ENCODE measurements at regions not wholly inside any gene's neighbourhood (a gene's known extent, or its start where the extent isn't known, plus 50 kb on each side); places are given as distances from the start of the nearest gene placed in this dataset.

DNA sequence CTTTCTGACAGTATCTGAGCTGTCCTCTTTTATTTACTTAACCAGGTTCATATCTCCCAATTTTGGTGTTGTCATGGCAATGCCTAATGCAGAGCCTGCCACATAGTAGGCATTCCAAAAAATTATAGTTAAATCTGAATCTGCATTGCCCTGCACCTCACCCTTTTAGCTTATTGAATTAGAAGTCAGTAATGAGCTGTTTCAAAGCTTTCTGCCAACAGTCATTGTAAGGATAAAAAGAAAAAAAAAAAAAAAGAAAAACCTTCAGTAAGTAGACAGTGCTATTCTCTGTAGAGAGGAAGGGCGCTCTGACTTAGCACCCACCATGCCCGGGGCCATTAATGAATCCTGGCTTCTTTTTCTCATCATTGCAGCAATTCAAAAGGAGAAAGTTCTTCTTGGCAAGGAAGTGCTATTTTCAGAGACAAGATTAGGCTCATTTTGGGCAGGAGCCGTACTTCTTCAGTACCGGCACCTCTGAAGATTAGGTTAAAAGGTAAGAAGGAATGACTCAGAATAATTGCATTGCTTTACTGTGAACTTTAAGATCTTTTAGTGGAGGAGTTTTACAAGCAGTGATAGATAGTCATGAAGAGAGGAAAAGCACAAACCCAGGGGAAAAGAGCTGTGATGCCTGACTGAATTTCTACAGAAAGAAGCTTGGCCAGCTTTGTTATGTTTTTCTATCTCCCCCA is 2041.2 kb upstream of the PIK3C3 start:
- DNase-seq = no peak

DNA sequence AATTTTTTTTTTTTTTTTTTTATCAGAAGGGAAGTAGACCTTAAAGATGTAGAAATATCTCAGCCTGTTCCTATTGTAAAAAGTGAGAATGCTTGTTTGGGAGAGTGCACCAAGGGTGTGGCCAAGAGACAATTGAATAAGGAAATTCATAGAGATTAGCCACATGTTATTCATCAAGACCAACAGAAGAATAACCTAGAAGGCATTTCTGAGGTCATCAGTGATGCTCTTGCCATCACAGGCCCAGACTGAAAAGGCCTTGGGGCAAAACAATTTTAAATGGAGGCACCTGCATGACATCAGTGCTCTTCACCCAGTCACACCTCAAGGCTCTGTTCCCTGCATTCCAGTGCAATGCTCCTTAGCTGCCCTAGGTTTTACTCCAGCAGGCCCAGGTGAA is 2043.3 kb upstream of the PIK3C3 start:
- DNase-seq = no peak

DNA sequence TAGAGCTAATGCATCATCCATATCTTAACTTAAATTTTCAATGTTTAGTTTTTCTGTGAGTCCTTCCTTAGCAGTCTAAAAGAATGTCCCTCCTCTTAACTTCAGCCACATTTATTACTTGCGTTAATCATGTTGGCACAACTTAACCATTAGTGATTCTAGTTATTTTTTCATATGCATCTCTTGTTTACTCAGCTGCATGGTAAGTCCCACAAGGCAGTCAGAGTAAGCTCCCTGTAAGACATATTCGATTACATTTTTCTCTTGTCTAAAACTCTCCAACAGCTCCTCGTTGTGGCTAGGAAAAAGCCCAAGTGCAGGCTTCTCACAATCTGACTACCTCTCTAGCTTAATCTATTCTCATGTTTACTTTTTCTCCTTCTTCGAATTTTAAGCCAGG is 2045.3 kb upstream of the PIK3C3 start:
- DNase-seq = no peak

DNA sequence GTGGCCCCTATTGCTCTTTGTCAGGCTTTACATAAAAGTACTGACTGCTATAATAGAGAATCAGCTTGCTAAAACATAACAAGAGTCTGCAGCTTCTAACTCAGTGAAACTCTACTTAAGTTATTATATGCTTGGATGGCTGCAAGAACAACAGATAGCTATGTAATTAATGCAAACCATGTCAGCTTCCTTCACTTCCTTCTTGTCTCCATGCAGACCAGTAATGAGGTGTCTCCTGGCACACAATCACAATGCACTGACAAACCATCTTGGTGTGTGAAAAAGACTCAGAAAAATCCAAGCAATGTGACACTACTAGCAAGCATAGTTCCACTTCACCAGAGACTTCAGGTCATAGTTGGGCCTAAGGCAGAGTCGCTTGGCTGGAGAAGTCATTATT is 2068.9 kb upstream of the PIK3C3 start:
- DNase-seq = no peak

DNA sequence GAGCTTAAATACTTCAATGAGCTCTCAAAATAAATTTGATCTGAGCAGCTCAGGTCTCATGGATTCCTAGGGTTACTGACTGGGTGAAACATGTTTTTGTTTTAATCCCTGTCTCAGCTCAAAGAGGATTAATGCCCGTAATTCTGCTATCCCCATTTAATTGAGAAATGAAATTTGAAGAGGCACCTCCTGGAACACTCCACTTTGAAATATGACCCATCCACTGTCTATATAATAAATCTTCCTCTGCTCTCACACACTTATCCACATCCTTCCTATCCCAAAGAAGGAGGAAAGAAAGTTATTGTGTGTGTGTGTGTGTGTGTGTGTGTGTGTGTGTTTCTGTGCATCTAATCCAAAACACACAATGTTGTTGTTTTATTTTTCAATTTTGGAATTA is 2082.4 kb upstream of the PIK3C3 start:
- DNase-seq = no peak

DNA sequence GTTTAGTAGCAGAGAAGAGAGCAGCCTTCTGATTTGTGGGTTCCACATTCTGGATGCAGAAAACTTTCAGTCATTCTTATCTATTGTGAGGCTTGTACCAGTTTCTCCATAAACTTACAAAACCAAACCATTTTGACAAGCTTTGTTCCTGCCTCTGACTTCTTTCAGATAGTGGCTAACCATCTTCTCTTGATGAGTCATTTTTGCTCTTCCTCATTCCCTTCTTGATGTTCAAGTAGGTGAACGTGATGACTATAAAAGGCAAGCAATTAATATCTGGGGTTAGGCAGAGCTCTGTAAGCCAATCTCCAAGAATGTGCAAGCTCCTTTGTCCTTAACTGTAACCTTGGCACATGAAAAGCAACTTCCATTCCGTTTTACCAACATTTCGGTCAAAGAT is 2083.1 kb upstream of the PIK3C3 start:
- DNase-seq = no peak

DNA sequence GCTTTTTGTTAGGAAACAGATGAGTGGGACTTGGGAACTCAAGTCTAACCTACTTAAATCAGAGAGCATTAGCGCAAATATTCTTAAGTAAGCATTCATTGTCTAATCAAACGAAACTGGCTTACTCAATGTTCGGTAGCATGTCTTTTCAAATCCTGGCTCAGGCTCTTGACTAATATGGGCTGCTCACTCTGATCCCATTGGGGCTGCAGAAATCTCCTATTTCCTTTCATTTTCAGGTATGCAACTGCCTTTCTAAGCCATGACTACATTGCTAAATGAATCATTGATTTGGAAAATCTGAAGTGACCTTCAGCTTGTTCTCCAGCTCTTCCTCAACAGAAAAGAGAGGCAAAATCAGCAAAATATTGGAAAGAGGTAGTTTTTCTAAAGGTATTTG is 2084.4 kb upstream of the PIK3C3 start:
- DNase-seq = no peak

DNA sequence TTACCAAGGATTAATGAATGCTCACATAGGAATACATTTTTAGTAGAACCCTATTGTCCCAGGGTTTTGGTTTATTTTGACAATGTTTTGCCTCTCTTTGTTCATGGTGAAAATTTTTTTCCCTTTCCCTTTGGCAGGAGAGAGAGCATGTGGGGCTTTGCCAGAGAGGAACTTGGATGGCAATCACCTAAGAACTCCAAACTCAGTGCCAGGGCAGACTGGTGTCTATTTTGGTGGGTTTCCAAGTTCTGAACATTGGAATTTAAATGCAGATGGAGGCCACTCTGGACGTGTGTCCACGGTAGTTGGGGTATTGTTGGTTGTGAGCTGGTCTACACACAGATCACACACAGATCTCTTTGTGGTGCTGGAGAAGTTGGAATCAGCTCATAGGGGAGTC is 2091.1 kb upstream of the PIK3C3 start:
- no peak for DNase-seq

DNA sequence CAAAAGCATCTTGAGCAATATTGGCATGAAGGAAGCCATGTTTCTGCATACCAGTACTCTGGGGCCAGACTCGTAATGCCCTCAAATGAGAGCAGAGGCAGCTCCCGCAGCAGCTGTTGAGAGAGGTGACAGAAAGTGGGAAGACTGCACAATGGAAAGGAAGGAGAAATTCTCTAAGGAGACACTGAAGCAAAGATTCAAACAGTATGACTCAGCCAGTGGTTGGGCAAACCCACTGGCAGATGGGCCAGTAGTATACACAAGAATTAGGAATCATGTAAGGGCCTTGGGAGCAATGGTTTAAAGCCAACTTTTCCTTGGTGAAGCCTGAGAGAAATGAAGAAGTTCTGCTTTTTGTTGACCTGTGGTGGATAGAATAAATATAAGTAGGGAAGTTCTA is 2092.7 kb upstream of the PIK3C3 start:
- DNase-seq = no peak

DNA sequence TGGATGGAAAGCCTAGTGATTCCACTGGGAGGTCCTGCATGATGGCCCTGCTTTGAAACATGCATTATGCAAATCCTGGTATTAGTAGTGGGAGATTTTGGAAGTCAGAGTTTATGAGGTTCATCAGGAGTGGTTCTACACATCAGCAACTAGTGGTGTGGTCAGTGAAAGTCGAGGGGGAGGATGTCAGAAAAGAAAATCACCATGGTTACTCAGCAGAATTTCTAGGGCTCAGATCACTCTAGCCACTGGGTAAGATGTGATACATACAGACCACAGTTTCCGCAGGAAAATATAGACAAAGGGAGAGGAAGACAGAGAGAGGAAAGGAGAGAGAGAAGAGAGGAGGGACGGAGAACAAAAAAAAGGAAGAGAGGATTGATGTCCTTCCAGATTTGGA is 2100.7 kb upstream of the PIK3C3 start:
- DNase-seq = no peak

DNA sequence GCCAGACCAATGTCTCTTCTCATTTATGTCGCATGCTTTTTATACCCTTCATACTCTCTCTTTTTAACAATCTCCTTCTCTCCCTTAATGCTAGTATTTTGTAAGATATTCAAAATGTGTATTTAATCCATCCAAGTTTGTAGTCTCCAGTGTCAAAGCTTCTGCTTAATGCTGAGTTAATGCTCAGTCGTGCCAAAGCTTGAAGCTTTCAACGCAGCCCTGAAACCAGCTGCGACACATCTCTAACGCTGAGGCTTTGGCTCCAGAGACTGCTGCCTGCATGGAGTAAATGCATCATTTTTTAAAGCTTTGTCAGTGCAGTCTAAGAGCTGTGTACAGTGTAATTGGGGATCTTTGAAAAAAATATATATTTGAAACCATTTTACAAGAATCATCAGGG is 2108.8 kb upstream of the PIK3C3 start:
- no peak for DNase-seq

DNA sequence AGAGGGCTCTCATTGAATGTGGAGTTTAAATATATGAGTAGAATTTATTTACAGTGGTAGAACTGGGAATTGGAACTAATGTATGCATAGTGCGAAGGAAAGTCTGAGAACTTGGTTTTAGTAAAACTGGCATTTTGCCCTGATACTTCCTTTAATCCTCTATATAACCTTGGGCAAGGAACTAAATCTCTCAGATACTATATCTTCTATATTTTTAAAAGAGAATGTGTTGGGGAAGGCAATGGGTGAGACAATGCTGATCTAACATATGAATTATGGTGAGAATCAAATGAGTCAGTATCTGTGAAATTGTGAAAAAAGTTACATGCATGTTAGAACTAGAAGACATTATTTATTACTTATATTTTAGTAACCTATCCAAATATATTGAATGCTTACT is 2109.4 kb upstream of the PIK3C3 start:
- DNase-seq = no peak

DNA sequence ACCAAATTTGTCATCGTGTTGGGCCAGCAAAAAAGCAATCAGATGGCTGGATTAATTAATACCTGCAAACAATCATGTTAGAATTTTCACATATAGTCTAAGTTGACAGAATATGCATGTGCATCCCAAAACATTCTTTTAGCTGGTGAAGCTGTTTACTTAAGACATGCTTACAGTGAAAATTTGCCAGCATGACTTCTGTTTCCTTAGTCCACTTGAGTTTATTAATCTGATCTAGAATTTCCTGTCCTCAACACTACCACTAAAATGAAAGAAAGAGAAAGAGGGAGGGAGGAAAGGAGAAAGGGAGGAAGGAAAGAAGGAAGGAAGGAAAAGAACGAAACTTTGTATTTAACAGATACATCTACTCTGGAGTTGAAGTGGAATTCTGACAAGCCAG is 2109.9 kb upstream of the PIK3C3 start:
- DNase-seq = no peak

DNA sequence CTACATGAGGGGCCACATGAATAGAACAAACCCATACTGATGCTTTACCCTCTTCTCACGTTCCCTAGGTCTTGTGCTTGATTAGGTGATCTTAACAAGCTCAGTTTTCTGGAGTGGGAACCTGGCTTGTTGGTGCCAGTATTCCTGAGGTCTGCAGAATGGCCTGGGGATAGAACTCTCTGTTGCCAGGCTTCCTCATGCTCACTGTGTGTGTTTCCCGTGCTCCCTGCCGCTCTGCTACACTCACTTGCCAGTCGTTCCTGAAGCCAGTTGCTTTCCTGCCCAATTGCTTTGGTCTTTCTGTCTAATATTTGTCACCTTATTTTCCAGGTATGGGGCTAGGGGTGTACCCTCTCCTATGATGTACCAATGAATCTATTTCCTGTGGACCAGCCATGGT is 2111.5 kb upstream of the PIK3C3 start:
- DNase-seq = no peak

DNA sequence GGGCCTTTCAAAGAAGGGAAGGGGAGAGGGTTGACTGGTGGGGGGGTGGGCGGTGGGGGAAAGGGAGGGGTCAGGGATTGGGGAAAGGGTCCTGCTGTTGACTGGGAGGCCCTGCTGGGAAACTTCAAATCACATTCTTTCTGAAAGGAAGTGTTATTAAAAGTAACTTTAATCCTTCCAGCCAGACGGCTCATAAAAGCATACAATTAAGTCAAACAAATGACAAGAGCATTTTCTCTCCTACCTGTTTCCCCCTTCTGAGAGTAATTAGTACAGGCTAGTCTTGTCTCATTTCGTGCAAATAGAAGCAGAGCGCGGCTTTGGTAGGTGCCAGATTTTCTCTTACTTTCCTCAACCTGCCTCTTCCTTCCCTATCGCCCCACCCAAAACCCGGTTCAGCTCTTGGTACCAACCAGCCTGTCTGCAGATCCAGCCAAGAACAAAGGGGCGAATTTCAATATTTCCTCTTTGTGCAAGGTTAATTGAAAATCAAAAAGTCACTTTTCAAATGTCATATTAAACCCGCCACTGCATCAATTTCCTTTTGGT is 2112.6 kb upstream of the PIK3C3 start:
- no peak for DNase-seq

DNA sequence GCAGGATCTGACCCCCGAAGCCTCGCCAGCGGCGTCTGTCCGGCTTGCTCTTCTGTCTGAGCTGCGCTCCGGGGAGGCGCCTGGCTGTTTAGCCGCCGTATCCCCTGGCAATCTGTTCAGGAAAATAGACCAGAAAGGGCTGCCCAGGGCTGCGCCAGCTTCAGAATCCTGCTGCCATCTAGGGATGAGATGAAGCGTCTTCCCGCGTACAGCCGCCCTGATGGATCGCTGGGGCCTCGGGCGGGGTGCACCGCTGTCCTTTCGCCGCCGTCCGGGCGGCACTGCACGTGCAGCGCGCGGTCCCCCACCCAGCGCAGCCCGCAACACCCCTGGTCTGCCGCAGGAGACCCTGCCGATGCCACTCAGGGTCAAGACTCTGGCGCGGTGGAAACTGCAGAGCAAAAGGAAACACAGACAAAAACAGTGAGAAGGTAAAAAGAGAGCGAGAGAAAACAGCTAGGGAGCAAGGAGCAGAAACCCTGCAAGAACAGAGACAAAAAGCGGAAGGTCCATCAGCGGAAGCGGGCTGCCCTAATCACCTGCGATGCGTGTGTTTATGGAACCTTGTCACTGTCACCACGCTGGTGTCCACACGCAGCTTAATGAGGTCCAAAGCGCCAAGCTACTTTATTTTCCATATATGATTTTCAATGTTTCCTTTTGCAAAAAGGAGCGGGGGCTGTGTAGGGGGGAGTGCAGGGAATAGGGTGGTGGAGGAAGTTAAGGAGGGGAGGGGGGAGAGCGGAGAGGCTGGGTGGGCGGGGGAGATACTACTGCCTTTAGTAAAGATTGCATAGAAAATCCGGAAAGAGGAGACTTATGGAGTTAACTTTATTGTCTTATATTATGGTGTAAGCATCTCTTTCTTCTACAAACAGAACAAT is 2113.3 kb upstream of the PIK3C3 start:
- no peak for DNase-seq

DNA sequence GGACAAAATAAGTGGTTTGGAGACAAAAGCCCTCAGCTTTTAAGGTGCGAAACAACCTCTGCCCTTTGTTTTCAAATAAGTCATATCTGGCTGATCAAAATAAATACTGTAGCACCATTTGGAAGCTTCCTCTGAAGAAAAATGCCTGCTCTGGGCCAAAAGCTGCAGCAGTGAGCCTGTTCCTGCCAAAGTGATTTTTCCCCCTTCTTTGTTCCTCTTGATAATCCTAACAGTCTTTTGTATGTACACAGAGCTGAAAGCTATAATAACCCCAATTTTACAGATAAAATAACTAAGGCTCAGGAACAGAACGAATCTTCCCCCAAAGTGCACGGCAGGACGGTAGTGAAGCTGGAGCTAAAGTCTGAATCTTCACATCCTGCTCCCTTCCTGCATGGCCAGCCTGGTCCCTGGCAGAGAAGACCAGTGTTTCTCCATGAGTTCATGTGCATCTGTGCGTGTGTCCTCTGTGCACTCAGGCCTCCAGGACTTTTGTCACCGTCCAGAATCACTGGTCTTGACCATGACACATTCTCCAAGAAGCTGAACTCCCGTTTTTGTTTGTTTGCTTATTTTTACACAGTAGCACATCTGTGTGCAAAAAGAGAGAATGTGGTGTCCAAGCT is 2114.1 kb upstream of the PIK3C3 start:
- no peak for DNase-seq

DNA sequence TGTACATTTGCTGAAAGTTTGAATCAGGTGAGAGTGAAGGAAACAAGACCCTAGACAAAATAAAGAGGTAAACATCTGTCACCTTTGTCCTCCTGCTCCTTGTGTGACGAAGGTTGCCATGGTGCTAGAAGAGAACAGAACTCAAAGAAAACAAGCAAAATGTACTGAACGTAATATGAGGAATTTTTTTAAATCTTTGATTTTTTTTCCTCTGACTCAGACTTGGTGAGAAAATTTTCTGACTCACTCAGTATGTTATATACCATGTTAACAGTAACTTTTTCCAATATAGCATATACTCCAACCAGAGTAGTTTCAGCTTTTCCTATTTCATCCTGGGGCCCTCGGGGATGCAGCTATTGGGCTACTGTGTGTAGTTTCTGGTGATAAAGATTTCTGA is 2114.6 kb upstream of the PIK3C3 start:
- no peak for DNase-seq

DNA sequence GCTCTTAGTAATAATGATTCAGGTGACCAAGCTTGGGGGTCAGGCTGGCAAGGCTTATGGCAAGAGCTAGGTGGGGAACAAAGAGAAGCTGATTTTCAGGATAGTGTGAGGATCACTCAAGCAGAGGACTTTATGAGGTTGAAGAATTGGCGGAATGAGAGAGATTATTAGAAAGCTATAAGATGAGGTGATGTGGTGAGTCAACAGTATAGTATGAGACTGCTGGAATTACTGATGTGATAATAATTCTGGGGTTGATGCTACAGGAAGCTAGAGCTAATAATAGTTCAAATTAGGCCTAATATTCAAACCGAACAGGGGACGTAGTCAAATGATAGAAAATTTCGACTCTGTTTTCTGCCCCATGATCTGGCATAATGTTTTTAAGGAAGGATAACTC is 2115.3 kb upstream of the PIK3C3 start:
- no peak for DNase-seq

DNA sequence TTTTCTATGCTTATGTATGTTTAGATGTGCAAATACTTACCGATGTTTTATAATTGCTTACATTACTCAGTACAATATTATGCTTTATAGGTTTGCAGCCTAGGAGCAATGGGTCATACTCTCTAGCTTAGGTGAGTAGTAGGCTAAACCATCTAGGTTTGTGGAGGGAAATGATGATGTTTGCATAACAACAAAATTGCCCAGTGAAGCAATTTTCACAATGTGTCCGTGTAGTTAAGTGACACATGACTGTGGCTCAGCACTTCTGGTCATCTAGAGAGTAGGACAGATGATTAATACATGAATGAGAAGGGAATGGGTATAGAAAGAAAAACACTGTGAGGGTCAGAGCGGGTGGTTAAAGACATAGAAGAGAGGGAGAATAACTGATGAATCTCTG is 2116.2 kb upstream of the PIK3C3 start:
- no peak for DNase-seq

DNA sequence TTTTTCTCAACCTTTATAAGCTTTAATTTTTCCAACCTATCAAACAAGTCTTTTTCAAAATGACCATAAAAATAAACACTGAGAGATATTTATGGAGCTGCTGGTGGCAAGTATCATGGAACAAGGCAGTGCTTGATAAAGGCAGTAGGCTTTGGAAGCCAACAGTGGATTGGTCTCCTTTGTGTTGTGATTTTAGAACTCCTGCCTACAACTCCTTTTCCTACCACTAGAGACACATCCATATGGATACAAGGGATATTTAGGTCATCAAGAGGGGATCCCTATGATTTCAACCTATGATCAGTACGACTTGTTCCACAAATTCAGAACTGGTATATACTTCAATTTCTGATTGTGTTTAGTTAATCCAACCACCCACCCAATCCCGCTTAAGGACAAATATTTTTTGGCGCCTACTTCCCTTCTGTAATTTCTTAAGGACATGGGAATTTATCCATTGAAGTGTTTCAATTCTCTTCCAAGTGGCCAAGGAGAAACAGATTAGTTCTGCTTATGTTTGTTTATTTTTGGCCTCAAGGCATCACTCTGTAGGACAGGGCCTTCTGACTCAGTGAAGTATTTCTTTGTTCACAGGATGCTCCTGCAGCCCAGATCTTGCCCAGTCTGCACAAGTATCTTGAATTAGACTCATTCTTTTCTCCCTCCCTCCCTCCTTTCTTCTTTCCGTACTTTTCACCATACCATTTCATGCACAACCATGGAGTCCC is 2119.6 kb upstream of the PIK3C3 start:
- DNase-seq = no peak

DNA sequence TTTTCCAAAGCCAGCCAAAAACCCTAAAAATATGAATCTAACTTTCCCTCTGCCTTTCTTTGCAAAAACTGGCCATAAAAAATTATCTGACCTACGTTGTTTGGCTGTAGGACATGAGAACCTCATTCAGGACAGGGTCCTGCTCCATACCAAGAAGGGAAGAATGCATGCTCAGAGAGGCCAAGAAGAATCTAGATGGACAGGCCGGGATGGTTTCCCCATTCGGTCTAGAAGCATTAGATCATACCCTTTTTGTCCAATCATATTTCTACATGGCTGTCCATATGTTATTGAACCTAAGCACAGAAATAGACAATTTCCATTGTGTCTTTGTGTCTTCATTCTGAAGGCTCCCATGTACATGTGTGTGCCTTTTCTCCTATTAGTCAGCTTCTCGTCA is 2120.4 kb upstream of the PIK3C3 start:
- no peak for DNase-seq

DNA sequence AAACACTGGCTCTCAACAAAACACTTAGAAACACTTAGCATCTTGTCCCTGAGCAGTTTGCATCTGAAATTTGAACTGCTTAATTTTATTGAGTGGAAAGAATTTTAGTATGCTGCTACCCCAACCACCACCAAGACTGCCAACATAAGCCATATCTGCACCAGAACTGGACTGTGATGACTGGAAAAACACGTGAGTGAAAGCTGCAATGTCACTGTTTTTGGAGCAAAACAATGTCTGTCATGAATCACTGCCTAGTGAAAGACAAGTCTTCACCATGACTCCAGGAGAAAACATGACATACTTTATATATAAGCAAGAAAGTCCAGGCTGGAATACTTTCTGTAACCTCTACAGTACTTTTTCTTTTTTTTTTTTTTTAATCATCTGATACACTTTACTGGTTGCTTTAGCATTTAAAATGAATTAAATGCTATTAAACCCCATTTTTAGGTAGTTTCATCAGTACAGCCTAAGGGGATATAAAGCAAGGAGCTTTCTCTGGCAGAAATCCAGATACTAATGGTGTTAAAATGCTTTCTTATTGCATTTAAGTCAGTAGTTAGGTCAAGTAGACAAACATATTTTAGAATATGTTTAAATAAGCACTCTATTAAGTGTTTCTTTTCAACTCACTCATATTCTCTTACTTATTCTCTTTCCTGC is 2129.4 kb upstream of the PIK3C3 start:
- no peak for DNase-seq

Data from CD4-positive, alpha-beta T cell treated with Interleukin-4 for 4 hours (primary cell).